KMS-11 (cell line): ENCODE measurements at regions not wholly inside any gene's neighbourhood (a gene's known extent, or its start where the extent isn't known, plus 50 kb on each side); places are given as distances from the start of the nearest gene placed in this dataset.

Experiments
- H2AFZ ChIP-seq: fragments of 200-600 bp; sonication (generic); 2 replicates; pipeline ENCODE4 v1.6.1; 2016; ENCODE audit warnings: antibody characterized with exemption, mixed run types, low read depth
- H3K27ac ChIP-seq: fragments of 200-600 bp; sonication (generic); 2 replicates; pipeline ENCODE4 v1.6.1; 2016; ENCODE audit warnings: mild to moderate bottlenecking, mixed run types
- H3K27me3 ChIP-seq: fragments of 200-600 bp; sonication (generic); 2 replicates; pipeline ENCODE4 v1.6.1; 2017; ENCODE audit warnings: mild to moderate bottlenecking, low read depth, mixed run types, moderate library complexity; ENCODE audit not compliant: insufficient read depth
- H3K36me3 ChIP-seq: fragments of 200-600 bp; sonication (generic); 2 replicates; pipeline ENCODE4 v1.6.1; 2017; ENCODE audit warnings: mild to moderate bottlenecking, mixed run types; ENCODE audit not compliant: insufficient read depth
- H3K4me1 ChIP-seq: fragments of 200-600 bp; sonication (generic); 2 replicates; pipeline ENCODE4 v1.6.1; 2016; ENCODE audit warnings: mild to moderate bottlenecking, low read depth, mixed run types; ENCODE audit not compliant: poor library complexity, severe bottlenecking
- H3K4me2 ChIP-seq: fragments of 200-600 bp; sonication (generic); 2 replicates; pipeline ENCODE4 v1.7.0; 2016; ENCODE audit warnings: mild to moderate bottlenecking, mixed run types
- H3K4me3 ChIP-seq: fragments of 200-600 bp; sonication (generic); IDR thresholded peaks from 2 replicates; pipeline ENCODE4 v1.6.1; 2017; ENCODE audit warnings: low read depth, low read length, mixed read lengths; ENCODE audit not compliant: insufficient read depth
- H3K79me2 ChIP-seq: fragments of 200-600 bp; sonication (generic); 2 replicates; pipeline ENCODE4 v1.6.1; 2016; ENCODE audit warnings: low read depth, mixed run types; ENCODE audit not compliant: insufficient read depth
- H3K9ac ChIP-seq: fragments of 200-600 bp; sonication (generic); 2 replicates; pipeline ENCODE4 v1.6.1; 2016; ENCODE audit warnings: mild to moderate bottlenecking, mixed run types
- H4K20me1 ChIP-seq: fragments of 200-600 bp; sonication (generic); 2 replicates; pipeline ENCODE4 v1.6.1; 2016; ENCODE audit warnings: mild to moderate bottlenecking, mixed run types; ENCODE audit not compliant: insufficient read depth
- TF ChIP-seq, protein P1 (sequence below): fragments of 200-600 bp; sonication (generic); conservative IDR thresholded peaks from 2 replicates; pipeline ENCODE4 v1.6.1; 2017; ENCODE audit warnings: low read depth, mild to moderate bottlenecking, antibody characterized with exemption, low read length, moderate library complexity, mixed read lengths

- no peak overlapping the region for H3K4me2 ChIP-seq
- H2AFZ ChIP-seq: no peak overlapping the region
- no peaks in the 10 kb centered on the region for H3K79me2 ChIP-seq
- H3K27me3 ChIP-seq: no peaks in the 10 kb centered on the region
- TF ChIP-seq, protein P1, sequence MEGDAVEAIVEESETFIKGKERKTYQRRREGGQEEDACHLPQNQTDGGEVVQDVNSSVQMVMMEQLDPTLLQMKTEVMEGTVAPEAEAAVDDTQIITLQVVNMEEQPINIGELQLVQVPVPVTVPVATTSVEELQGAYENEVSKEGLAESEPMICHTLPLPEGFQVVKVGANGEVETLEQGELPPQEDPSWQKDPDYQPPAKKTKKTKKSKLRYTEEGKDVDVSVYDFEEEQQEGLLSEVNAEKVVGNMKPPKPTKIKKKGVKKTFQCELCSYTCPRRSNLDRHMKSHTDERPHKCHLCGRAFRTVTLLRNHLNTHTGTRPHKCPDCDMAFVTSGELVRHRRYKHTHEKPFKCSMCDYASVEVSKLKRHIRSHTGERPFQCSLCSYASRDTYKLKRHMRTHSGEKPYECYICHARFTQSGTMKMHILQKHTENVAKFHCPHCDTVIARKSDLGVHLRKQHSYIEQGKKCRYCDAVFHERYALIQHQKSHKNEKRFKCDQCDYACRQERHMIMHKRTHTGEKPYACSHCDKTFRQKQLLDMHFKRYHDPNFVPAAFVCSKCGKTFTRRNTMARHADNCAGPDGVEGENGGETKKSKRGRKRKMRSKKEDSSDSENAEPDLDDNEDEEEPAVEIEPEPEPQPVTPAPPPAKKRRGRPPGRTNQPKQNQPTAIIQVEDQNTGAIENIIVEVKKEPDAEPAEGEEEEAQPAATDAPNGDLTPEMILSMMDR: no peak
- H4K20me1 ChIP-seq: no peaks in the 10 kb centered on the region
- no peak overlapping the region for H3K9ac ChIP-seq
- no peak overlapping the region for H3K4me3 ChIP-seq
- H3K36me3 ChIP-seq: no peaks in the 10 kb centered on the region
- H3K27ac ChIP-seq: no peak overlapping the region
- H3K4me1 ChIP-seq: no peaks in the 10 kb centered on the region
Measured at GRCh38 chr2:144288438-144288837, 231.5 kb downstream of the ZEB2 start.

GRCh38 chr2:144285324-144285723, 234.6 kb downstream of the ZEB2 start:
- no peaks in the 10 kb centered on the region for H3K27me3 ChIP-seq
- H3K79me2 ChIP-seq: no peaks in the 10 kb centered on the region
- no peaks in the 10 kb centered on the region for H3K36me3 ChIP-seq
- no peaks in the 10 kb centered on the region for H3K4me1 ChIP-seq
- H3K9ac ChIP-seq: no peak overlapping the region
- TF ChIP-seq, protein P1: no peak
- no peak overlapping the region for H3K4me3 ChIP-seq
- H3K27ac ChIP-seq: no peak overlapping the region
- H3K4me2 ChIP-seq: no peak overlapping the region
- H4K20me1 ChIP-seq: no peaks in the 10 kb centered on the region
- no peak overlapping the region for H2AFZ ChIP-seq

- TF ChIP-seq, protein P1: no peak
- no peak overlapping the region for H3K27ac ChIP-seq
- H3K4me2 ChIP-seq: no peak overlapping the region
- no peaks in the 10 kb centered on the region for H3K27me3 ChIP-seq
- H3K9ac ChIP-seq: no peak overlapping the region
- no peaks in the 10 kb centered on the region for H3K79me2 ChIP-seq
- no peaks in the 10 kb centered on the region for H3K4me1 ChIP-seq
- H2AFZ ChIP-seq: no peak overlapping the region
- H3K4me3 ChIP-seq: no peak overlapping the region
- no peaks in the 10 kb centered on the region for H3K36me3 ChIP-seq
- no peaks in the 10 kb centered on the region for H4K20me1 ChIP-seq
Measured at GRCh38 chr2:144281476-144281875, 238.4 kb downstream of the ZEB2 start.

DNA sequence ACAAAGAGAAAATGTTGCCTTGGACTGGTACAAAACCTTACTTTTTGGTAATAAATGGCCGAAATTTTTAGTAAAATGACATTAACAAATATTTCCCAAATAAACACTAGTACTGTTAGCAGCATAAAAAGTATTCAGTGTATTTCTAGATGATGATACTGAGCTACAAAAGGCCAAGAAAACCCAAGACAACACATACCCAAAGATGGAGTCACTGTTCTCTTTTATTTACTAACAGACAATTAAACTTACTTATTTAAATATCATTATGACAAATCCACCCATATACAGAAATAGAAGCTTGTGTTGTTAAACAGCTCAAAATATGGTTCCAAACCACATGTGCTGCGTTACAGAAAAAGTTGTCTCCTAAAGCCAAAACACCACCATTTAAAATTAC, 239.9 kb downstream of the ZEB2 start:
- no peak overlapping the region for H2AFZ ChIP-seq
- H3K79me2 ChIP-seq: no peaks in the 10 kb centered on the region
- H3K4me1 ChIP-seq: no peaks in the 10 kb centered on the region
- TF ChIP-seq, protein P1: no peak
- H3K9ac ChIP-seq: no peak overlapping the region
- H4K20me1 ChIP-seq: no peaks in the 10 kb centered on the region
- no peak overlapping the region for H3K4me2 ChIP-seq
- no peaks in the 10 kb centered on the region for H3K36me3 ChIP-seq
- no peak overlapping the region for H3K27ac ChIP-seq
- H3K4me3 ChIP-seq: no peak overlapping the region
- no peaks in the 10 kb centered on the region for H3K27me3 ChIP-seq
